B cell (primary cell): ENCODE measurements at regions not wholly inside any gene's neighbourhood (a gene's known extent, or its start where the extent isn't known, plus 50 kb on each side); places are given as distances from the start of the nearest gene placed in this dataset.

Source experiments
- ATAC-seq: fragments of 200-7000 bp; cut with Tn5 transposase; one replicate; pipeline ENCODE4 v1.10.0; 2021; ENCODE audit warnings: low read depth, mild to moderate bottlenecking, moderate number of reproducible peaks, moderate library complexity
- CTCF ChIA-PET: fragments of 350-600 bp; sonication (Branson Sonifier 250); formaldehyde crosslinking; loops from one replicate; lab custom pipeline; 2021; ENCODE audit warnings: antibody characterized with exemption, inconsistent platforms; lab: Charles Lee
- POLR2A ChIA-PET: fragments of 350-600 bp; sonication (Branson Sonifier 250); formaldehyde crosslinking; loops from one replicate; lab custom pipeline; 2021; ENCODE audit warnings: antibody characterized with exemption; lab: Charles Lee
- DNase-seq: peaks from one replicate; pipeline ENCODE4 v3.0.0; 2013
- H2AFZ ChIP-seq: 2 replicates; pipeline ENCODE4 v1.6.1; 2012; ENCODE audit warnings: mild to moderate bottlenecking, low read depth, low read length; ENCODE audit not compliant: insufficient read depth, poor library complexity, severe bottlenecking
- H3K27ac ChIP-seq, 2 donors: 1 replicate in 1 of 2; 2 replicates in 1 of 2; pipeline ENCODE4 v1.5.1; 2012 to 2013; ENCODE audit warnings: low read length in 2 of 2, mild to moderate bottlenecking in 2 of 2, moderate library complexity in 1 of 2
- H3K27me3 ChIP-seq, 4 experiments: fragments of 200-600 bp in 1 of 4; sonication (generic) in 1 of 4; replicated peaks in 1 of 4; 1 replicate in 2 of 4; 2 replicates in 2 of 4; pipeline versions ENCODE4 v1.6.1 to v1.7.0; 2013 to 2016; ENCODE audit warnings: low read length in 3 of 4, mild to moderate bottlenecking in 2 of 4, mixed read lengths in 1 of 4, moderate library complexity in 1 of 4; ENCODE audit not compliant: insufficient read depth in 4 of 4, control insufficient read depth in 3 of 4; ENCODE audit errors: control extremely low read depth in 1 of 4
- H3K36me3 ChIP-seq, 2 experiments: replicated peaks in 1 of 2; 1 replicate in 1 of 2; 2 replicates in 1 of 2; pipeline versions ENCODE4 v1.6.1 to v1.7.1; 2013; ENCODE audit warnings: low read length in 1 of 2; ENCODE audit not compliant: insufficient read depth in 2 of 2, control insufficient read depth in 1 of 2; ENCODE audit errors: control extremely low read depth in 1 of 2, extremely low read depth in 1 of 2
- H3K4me1 ChIP-seq, 2 donors: fragments of 200-600 bp in 1 of 2; sonication (generic) in 1 of 2; 1 replicate in 1 of 2; 2 replicates in 1 of 2; pipeline versions ENCODE4 v1.5.1 to v1.6.1; 2013 to 2017; ENCODE audit warnings: low read length in 2 of 2; ENCODE audit not compliant: control insufficient read depth in 2 of 2, insufficient read depth in 2 of 2
- H3K4me2 ChIP-seq: replicated peaks from 2 replicates; pipeline ENCODE3; 2012; ENCODE audit warnings: mild to moderate bottlenecking, low read depth, low read length; ENCODE audit not compliant: poor library complexity, severe bottlenecking
- H3K4me3 ChIP-seq, 5 experiments: fragments of 200-600 bp in 1 of 5; sonication (generic) in 1 of 5; 1 replicate in 3 of 5; 2 replicates in 2 of 5; pipeline versions ENCODE4 v1.5.1 to v1.7.0; 2011 to 2016; ENCODE audit warnings: low read length in 4 of 5, mild to moderate bottlenecking in 4 of 5, low read depth in 2 of 5, control low read depth in 1 of 5, moderate library complexity in 1 of 5; ENCODE audit not compliant: insufficient read depth in 1 of 5; ENCODE audit errors: control extremely low read depth in 1 of 5, extremely low read depth in 1 of 5
- H3K79me2 ChIP-seq: fragments of 200-600 bp; sonication (generic); one replicate; pipeline ENCODE4 v1.6.0; 2016; ENCODE audit warnings: low read length; ENCODE audit not compliant: control insufficient read depth, insufficient read depth
- H3K9ac ChIP-seq: fragments of 200-600 bp; sonication (generic); 2 replicates; pipeline ENCODE4 v1.6.1; 2017; ENCODE audit warnings: mild to moderate bottlenecking, low read length, moderate library complexity
- H3K9me3 ChIP-seq, 3 donors: one replicate each; pipeline versions ENCODE4 v1.6.1 to v1.7.1; 2013; ENCODE audit warnings: low read length in 2 of 3; ENCODE audit not compliant: control insufficient read depth in 2 of 3, insufficient read depth in 1 of 3; ENCODE audit errors: control extremely low read depth in 1 of 3
- H4K20me1 ChIP-seq: 2 replicates; pipeline ENCODE4 v1.6.0; 2012; ENCODE audit warnings: mild to moderate bottlenecking, low read length; ENCODE audit not compliant: insufficient read depth, control insufficient read depth, poor library complexity, severe bottlenecking
- H3K27ac Mint-ChIP-seq: one replicate; pipeline ENCODE4 v1.8.0; 2021; ENCODE audit warnings: mixed read lengths
- H3K27me3 Mint-ChIP-seq: one replicate; pipeline ENCODE4 v1.8.0; 2021; ENCODE audit warnings: mixed read lengths
- H3K4me1 Mint-ChIP-seq: one replicate; pipeline ENCODE4 v1.8.0; 2021; ENCODE audit warnings: mixed read lengths
- H3K4me3 Mint-ChIP-seq: one replicate; pipeline ENCODE4 v1.8.0; 2021; ENCODE audit warnings: mixed read lengths
- H3K9me3 Mint-ChIP-seq: one replicate; pipeline ENCODE4 v1.8.0; 2022; ENCODE audit warnings: mixed read lengths; ENCODE audit not compliant: insufficient read depth
- EZH2 ChIP-seq: IDR thresholded peaks from 2 replicates; pipeline ENCODE4 v1.6.1; 2012; ENCODE audit warnings: borderline replicate concordance, low read depth, mild to moderate bottlenecking, moderate library complexity, low read length; ENCODE audit not compliant: insufficient read depth, poor library complexity, severe bottlenecking
- WGBS: methylation state at CpG from one replicate; pipeline ENCODE4 v1.1.5; 2013; ENCODE audit warnings: missing lambda C conversion rate; ENCODE audit not compliant: insufficient coverage; 5-methylcytosine and 5-hydroxymethylcytosine counted together
- intact Hi-C: fragments of 100-400 bp; cut with micrococcal nuclease; formaldehyde crosslinking; loops from one replicate; pipeline ENCODE4 v1.10.0; 2022
- TF ChIP-seq, protein P1 (sequence below): fragments of 200-600 bp; IDR thresholded peaks from one replicate; pipeline ENCODE4 v1.8.0; 2022; ENCODE audit warnings: antibody characterized with exemption, mild to moderate bottlenecking

DNA sequence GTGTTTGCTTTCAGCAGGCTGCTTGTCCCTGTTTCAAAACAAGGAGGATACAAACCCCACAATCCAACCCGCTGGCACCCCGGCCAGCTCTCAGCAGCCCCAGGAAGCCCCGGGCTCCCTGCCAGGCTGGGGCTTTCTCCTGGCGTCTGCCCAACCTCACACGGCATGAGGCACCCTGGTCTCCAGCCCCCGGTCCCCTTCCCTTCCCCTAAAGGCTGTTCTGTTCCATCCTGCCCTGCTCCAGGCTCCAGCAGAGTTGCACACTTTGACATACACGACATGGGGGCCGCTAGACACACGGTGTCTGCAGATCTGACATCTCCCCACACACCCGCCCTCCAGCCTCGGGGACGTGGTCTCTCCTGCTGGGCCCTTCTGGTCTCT lies 107.7 kb upstream of the ADRA2C start:
- no peaks in the 10 kb centered on the region for H3K9me3 Mint-ChIP-seq
- no peaks in the 10 kb centered on the region for H3K79me2 ChIP-seq
- H3K4me2 ChIP-seq = no peak overlapping the region
- no peak overlapping the region for H3K4me3 Mint-ChIP-seq
- peaks cover 0 to 6% (median 0%) of the 10 kb centered on the region in 4 experiments for H3K27me3 ChIP-seq
- H3K9me3 ChIP-seq = peaks cover 0 to 9% (median 0%) of the 10 kb centered on the region in 3 donors
- no peak overlapping the region for H3K27ac ChIP-seq
- no peaks in the 10 kb centered on the region for H3K36me3 ChIP-seq
- H3K27ac Mint-ChIP-seq = no peak overlapping the region
- no peak overlapping the region for H2AFZ ChIP-seq
- H3K4me3 ChIP-seq = no peak overlapping the region
- intact Hi-C loops = no loop called here
- DNase-seq (no peak), ATAC-seq (no peak)
- no peaks in the 10 kb centered on the region for H4K20me1 ChIP-seq
- POLR2A ChIA-PET = no interaction called here
- CTCF ChIA-PET = no interaction called here
- peaks cover 27% of the 10 kb centered on the region for H3K27me3 Mint-ChIP-seq
- no peaks in the 10 kb centered on the region for H3K4me1 ChIP-seq
- no peak overlapping the region for H3K9ac ChIP-seq
- 62% methylated on average over 12 of the region's 12 CpGs for WGBS
- TF ChIP-seq, protein P1, sequence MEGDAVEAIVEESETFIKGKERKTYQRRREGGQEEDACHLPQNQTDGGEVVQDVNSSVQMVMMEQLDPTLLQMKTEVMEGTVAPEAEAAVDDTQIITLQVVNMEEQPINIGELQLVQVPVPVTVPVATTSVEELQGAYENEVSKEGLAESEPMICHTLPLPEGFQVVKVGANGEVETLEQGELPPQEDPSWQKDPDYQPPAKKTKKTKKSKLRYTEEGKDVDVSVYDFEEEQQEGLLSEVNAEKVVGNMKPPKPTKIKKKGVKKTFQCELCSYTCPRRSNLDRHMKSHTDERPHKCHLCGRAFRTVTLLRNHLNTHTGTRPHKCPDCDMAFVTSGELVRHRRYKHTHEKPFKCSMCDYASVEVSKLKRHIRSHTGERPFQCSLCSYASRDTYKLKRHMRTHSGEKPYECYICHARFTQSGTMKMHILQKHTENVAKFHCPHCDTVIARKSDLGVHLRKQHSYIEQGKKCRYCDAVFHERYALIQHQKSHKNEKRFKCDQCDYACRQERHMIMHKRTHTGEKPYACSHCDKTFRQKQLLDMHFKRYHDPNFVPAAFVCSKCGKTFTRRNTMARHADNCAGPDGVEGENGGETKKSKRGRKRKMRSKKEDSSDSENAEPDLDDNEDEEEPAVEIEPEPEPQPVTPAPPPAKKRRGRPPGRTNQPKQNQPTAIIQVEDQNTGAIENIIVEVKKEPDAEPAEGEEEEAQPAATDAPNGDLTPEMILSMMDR = no peak
- TF ChIP-seq EZH2 = no peak
- H3K4me1 Mint-ChIP-seq = peaks cover 5% of the 10 kb centered on the region

DNA sequence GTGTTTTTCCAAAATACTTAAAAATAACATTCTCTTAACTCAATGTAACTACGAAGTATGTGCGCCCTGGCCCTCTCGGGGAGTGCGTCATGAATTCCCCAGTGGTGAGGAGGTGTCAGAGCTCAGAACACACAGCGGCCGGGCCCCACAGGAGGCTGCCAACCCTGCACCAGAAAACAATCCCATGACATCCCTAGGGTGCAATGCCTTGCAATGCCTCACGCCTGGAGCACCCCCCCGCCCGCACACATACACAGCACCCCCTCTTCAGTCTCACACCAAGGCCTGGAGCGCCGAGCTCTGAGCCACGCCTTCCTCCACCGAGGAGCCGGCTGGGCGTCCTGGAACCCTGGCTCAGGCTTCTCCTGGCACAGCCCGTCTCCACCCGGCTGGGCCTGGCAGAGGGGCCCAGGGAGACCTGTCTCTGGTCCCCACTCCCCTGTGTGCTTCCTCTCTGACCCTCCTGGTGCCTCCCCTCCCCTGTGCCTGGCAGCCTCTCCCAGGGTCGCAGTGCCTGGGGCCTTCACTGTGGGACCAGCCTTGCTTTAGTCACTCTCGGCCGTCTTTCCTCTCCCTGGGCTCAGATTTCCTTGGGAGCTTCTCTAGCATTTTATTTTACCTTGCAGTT lies 108.2 kb upstream of the ADRA2C start:
- Mint-ChIP-seq H3K4me3 (no peak overlapping the region), H3K27ac (no peak overlapping the region), H3K27me3 (peaks cover 27% of the 10 kb centered on the region), H3K4me1 (peaks cover 5% of the 10 kb centered on the region), H3K9me3 (no peaks in the 10 kb centered on the region)
- no peak overlapping the region for H3K4me3 ChIP-seq
- H3K9me3 ChIP-seq = peaks cover 0 to 9% (median 0%) of the 10 kb centered on the region in 3 donors
- H3K36me3 ChIP-seq = no peaks in the 10 kb centered on the region
- peaks cover 0 to 6% (median 0%) of the 10 kb centered on the region in 4 experiments for H3K27me3 ChIP-seq
- intact Hi-C loops = no loop called here
- no peak for DNase-seq
- CTCF ChIA-PET = no interaction called here
- no peaks in the 10 kb centered on the region for H3K4me1 ChIP-seq
- no peak overlapping the region for H2AFZ ChIP-seq
- no peak overlapping the region for H3K4me2 ChIP-seq
- H3K79me2 ChIP-seq = no peaks in the 10 kb centered on the region
- WGBS = 71% methylated on average over 16 of the region's 20 CpGs
- POLR2A ChIA-PET = no interaction called here
- no peak overlapping the region for H3K27ac ChIP-seq
- no peaks in the 10 kb centered on the region for H4K20me1 ChIP-seq
- H3K9ac ChIP-seq = no peak overlapping the region
- no peak for TF ChIP-seq EZH2
- TF ChIP-seq, protein P1 = no peak
- ATAC-seq = no peak
